GM23248 (cell line): ENCODE measurements at regions not wholly inside any gene's neighbourhood (a gene's known extent, or its start where the extent isn't known, plus 50 kb on each side); places are given as distances from the start of the nearest gene placed in this dataset.

Experiments
- DNase-seq: peaks from one replicate; pipeline ENCODE4 v3.0.0-alpha.2; 2015
- H2AFZ ChIP-seq: fragments of 200-600 bp; sonication (generic); 2 replicates; pipeline ENCODE4 v1.6.1; 2016; ENCODE audit warnings: antibody characterized with exemption
- H3F3A ChIP-seq: fragments of 200-600 bp; sonication (generic); 2 replicates; pipeline ENCODE4 v1.6.1; 2016; ENCODE audit warnings: mild to moderate bottlenecking, antibody characterized with exemption, mixed run types; ENCODE audit not compliant: insufficient read depth
- H3K27ac ChIP-seq: fragments of 200-600 bp; sonication (generic); 2 replicates; pipeline ENCODE4 v1.5.1; 2016; ENCODE audit warnings: mild to moderate bottlenecking
- H3K27me3 ChIP-seq: fragments of 200-600 bp; sonication (generic); replicated peaks from 2 replicates; pipeline ENCODE4 v1.6.1; 2016; ENCODE audit warnings: mild to moderate bottlenecking; ENCODE audit not compliant: insufficient read depth
- H3K36me3 ChIP-seq: fragments of 200-600 bp; sonication (generic); 2 replicates; pipeline ENCODE4 v1.6.1; 2016; ENCODE audit warnings: low read depth, mild to moderate bottlenecking
- H3K4me1 ChIP-seq: fragments of 200-600 bp; sonication (generic); 2 replicates; pipeline ENCODE4 v1.6.1; 2016; ENCODE audit warnings: mild to moderate bottlenecking; ENCODE audit not compliant: insufficient read depth
- H3K4me2 ChIP-seq: fragments of 200-600 bp; sonication (generic); one replicate; pipeline ENCODE4 v1.6.1; 2016; ENCODE audit warnings: mild to moderate bottlenecking; ENCODE audit not compliant: unreplicated experiment
- H3K4me3 ChIP-seq: fragments of 200-600 bp; sonication (generic); 2 replicates; pipeline ENCODE4 v1.5.1; 2016; ENCODE audit warnings: mild to moderate bottlenecking
- H3K79me2 ChIP-seq: fragments of 200-600 bp; sonication (generic); 2 replicates; pipeline ENCODE4 v1.6.1; 2016; ENCODE audit warnings: mild to moderate bottlenecking; ENCODE audit not compliant: insufficient read depth
- H3K9ac ChIP-seq: fragments of 200-600 bp; sonication (generic); 2 replicates; pipeline ENCODE4 v1.6.1; 2016; ENCODE audit warnings: mild to moderate bottlenecking
- H3K9me2 ChIP-seq: fragments of 200-600 bp; sonication (generic); 2 replicates; pipeline ENCODE4 v1.6.1; 2016; ENCODE audit warnings: mixed run types, mild to moderate bottlenecking, moderate library complexity; ENCODE audit not compliant: insufficient read depth
- H3K9me3 ChIP-seq: fragments of 200-600 bp; sonication (generic); one replicate; pipeline ENCODE4 v1.6.1; 2017; ENCODE audit warnings: low read depth
- H4K20me1 ChIP-seq: fragments of 200-600 bp; sonication (generic); 2 replicates; pipeline ENCODE4 v1.6.0; 2016; ENCODE audit not compliant: insufficient read depth
- EZH2 ChIP-seq: fragments of 200-600 bp; sonication (generic); IDR thresholded peaks from 2 replicates; pipeline ENCODE4 v1.6.1; 2018; ENCODE audit warnings: antibody characterized with exemption, mild to moderate bottlenecking; ENCODE audit not compliant: insufficient read depth, poor library complexity, severe bottlenecking
- EZH2phosphoT487 ChIP-seq: fragments of 200-600 bp; sonication (generic); IDR thresholded peaks from 2 replicates; pipeline ENCODE4 v1.6.1; 2018; ENCODE audit warnings: antibody characterized with exemption, moderate library complexity, mild to moderate bottlenecking, low read depth; ENCODE audit not compliant: insufficient read depth
- WGBS, 2 experiments: methylation state at CpG; one replicate each; pipeline ENCODE4 v1.1.6; 2015 to 2017; ENCODE audit warnings: low lambda C conversion rate in 2 of 2, low coverage in 1 of 2; ENCODE audit errors: missing lambda C conversion rate in 2 of 2; 5-methylcytosine and 5-hydroxymethylcytosine counted together
- in situ Hi-C: fragments of 300-500 bp; cut with MboI; formaldehyde crosslinking; loops from 2 replicates; pipeline ENCODE4 v1.15.0; 2020

DNA sequence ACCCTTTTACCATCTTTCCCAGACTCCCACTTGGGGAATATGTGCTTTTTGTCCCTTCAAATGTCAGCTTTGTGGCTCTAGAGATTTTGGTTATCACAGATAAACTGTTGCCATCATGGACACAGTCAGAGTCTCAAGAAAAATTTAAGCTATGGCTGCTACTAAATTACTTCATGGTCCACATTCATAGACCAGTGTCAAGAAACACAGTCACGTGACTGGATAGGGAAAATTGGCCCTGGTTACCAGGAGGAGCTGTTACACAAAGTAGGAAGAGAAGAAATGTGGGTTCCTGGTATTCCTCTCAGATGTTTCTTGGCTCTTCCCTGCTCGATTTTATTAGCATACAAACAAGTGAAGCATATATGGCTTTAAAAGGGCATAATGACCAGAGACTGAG lies 348.9 kb downstream of the NDFIP2 start:
- in situ Hi-C loops = no loop called here
- no peak for DNase-seq
- H3K4me3 ChIP-seq = no peak overlapping the region
- H3F3A ChIP-seq = no peaks in the 10 kb centered on the region
- no peaks in the 10 kb centered on the region for H3K9me2 ChIP-seq
- no peaks in the 10 kb centered on the region for H3K36me3 ChIP-seq
- no peaks in the 10 kb centered on the region for H3K9me3 ChIP-seq
- H2AFZ ChIP-seq = no peak overlapping the region
- no peak overlapping the region for H3K27ac ChIP-seq
- no peaks in the 10 kb centered on the region for H3K27me3 ChIP-seq
- no peak overlapping the region for H3K4me2 ChIP-seq
- no peak overlapping the region for H3K9ac ChIP-seq
- no peaks in the 10 kb centered on the region for H3K4me1 ChIP-seq
- WGBS, 2 experiments = 62 to 63% methylated on average over 2 of the region's 2 CpGs
- H3K79me2 ChIP-seq = no peaks in the 10 kb centered on the region
- TF ChIP-seq EZH2phosphoT487 = no peak
- TF ChIP-seq EZH2 = no peak
- H4K20me1 ChIP-seq = no peaks in the 10 kb centered on the region

DNA sequence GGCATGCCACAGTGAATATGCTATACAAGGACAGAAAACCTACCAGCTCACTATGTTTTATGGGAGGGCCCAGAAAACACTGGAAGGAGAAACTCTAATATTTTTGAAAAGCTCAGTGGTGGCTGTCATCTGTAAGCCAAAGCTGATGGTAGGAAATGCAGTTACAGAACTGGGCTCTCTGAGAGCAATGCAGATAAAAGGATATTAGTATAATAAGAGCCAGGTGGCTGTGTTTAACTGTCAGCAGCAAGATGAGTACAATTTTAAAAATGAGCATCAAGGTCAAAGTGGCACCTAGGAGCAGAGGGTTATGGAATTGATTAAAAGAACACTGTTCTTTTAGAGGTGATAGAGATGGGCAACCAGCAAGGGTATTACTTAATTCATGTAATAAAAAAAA lies 345.0 kb downstream of the NDFIP2 start:
- no peak overlapping the region for H3K4me3 ChIP-seq
- H3K36me3 ChIP-seq = no peaks in the 10 kb centered on the region
- H3K4me1 ChIP-seq = no peaks in the 10 kb centered on the region
- H3K4me2 ChIP-seq = no peak overlapping the region
- H3K9ac ChIP-seq = no peak overlapping the region
- H3F3A ChIP-seq = no peaks in the 10 kb centered on the region
- H3K9me3 ChIP-seq = no peaks in the 10 kb centered on the region
- H3K27ac ChIP-seq = no peak overlapping the region
- H4K20me1 ChIP-seq = no peaks in the 10 kb centered on the region
- H3K9me2 ChIP-seq = no peaks in the 10 kb centered on the region
- in situ Hi-C loops = no loop called here
- no peak overlapping the region for H2AFZ ChIP-seq
- no peaks in the 10 kb centered on the region for H3K27me3 ChIP-seq
- no peak for DNase-seq
- no peaks in the 10 kb centered on the region for H3K79me2 ChIP-seq
- no peak for TF ChIP-seq EZH2
- TF ChIP-seq EZH2phosphoT487 = no peak

DNA sequence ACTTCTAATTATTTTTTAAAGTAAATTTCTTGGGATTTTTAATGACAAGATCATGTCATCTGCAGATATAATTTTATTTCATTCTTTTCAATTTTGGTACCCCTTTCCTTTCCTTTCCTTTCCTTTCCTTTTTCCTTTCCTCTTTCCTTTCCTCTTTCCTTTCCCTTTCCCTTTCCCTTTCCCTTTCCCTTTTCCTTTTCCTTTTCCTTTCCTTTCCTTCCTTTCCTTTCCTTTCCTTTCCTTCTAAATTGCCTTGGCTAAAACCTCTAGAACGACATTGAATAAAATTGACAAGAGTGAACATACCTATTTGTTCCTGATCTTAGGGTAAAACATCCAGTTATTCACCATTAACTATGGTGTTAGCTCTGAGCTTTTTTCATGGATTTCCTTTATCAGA lies 334.1 kb downstream of the NDFIP2 start:
- H2AFZ ChIP-seq = no peak overlapping the region
- no peak overlapping the region for H3K27ac ChIP-seq
- no peak overlapping the region for H3K4me2 ChIP-seq
- no peaks in the 10 kb centered on the region for H3K9me2 ChIP-seq
- 94 to 95% methylated on average over 1 of the region's 1 CpG for WGBS, 2 experiments
- H3K27me3 ChIP-seq = no peaks in the 10 kb centered on the region
- H3K4me1 ChIP-seq = peaks cover 13% of the 10 kb centered on the region; the same call in 1 of the 2 replicates
- H3K79me2 ChIP-seq = no peaks in the 10 kb centered on the region
- no peaks in the 10 kb centered on the region for H3K9me3 ChIP-seq
- H3K9ac ChIP-seq = no peak overlapping the region
- no peaks in the 10 kb centered on the region for H4K20me1 ChIP-seq
- H3K4me3 ChIP-seq = no peak overlapping the region
- no peaks in the 10 kb centered on the region for H3K36me3 ChIP-seq
- peaks cover 8% of the 10 kb centered on the region; the same call in 1 of the 2 replicates for H3F3A ChIP-seq
- TF ChIP-seq EZH2 (no peak), EZH2phosphoT487 (no peak)
- no peak for DNase-seq
- in situ Hi-C loops = no loop called here

DNA sequence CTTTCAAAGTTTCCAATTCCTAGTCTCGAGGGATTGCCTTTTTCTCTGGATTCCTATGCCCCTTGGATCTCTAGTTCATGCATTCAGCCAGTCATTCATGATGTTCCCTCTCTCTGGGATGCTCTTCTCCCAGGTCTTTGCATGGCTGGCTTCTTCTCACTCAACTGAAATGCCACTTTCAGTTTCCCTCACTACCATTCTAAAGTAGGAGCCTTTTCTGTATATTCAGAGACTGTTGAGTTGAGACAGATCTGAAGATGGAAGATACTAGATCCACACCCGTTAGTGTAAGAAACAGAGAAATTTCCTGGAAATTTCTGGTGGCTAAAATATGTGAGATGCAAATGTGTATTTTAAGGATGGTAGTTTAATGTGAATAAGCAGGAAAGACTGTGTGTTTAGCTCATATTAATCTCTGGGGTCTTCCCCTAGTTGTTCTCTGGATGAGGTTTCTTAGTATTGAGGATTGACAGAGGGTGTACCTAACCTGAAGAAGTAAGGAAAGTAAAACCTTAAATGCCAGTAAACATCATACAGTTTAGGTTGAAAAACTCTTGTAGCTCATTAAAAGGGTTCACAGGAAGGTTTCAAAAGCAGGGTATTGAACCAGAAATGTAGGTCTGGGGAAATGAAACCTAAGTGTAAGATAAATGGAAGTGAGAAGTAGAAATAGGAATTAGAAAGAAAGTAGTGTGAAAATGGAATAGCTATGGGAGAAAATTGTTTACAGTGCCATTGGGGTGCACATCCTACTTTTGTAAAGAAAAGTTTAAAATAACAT lies 331.3 kb downstream of the NDFIP2 start:
- Histone ChIP-seq H4K20me1 (no peaks in the 10 kb centered on the region), H3K9ac (no peak overlapping the region), H3K27me3 (no peaks in the 10 kb centered on the region), H3F3A (peaks cover 8% of the 10 kb centered on the region; the same call in 1 of the 2 replicates), H3K4me3 (no peak overlapping the region), H3K9me2 (no peaks in the 10 kb centered on the region), H3K36me3 (no peaks in the 10 kb centered on the region), H3K79me2 (no peaks in the 10 kb centered on the region), H3K4me2 (no peak overlapping the region), H2AFZ (no peak overlapping the region), H3K4me1 (peaks cover 13% of the 10 kb centered on the region; the same call in 1 of the 2 replicates), H3K27ac (no peak overlapping the region), H3K9me3 (no peaks in the 10 kb centered on the region)
- in situ Hi-C loops = no loop called here
- no peak for DNase-seq
- TF ChIP-seq EZH2 = no peak
- TF ChIP-seq EZH2phosphoT487 = no peak
- WGBS, 2 experiments = 79 to 83% methylated on average over 2 of the region's 2 CpGs
